ENCODE measurements at regions not wholly inside any gene's neighbourhood (a gene's known extent, or its start where the extent isn't known, plus 50 kb on each side); places are given as distances from the start of the nearest gene placed in this dataset.
A peak's percentile ranks its signal among the peaks of the same experiment; 100 is the strongest.
"Not testable (repeated sequence)": the region's sequence is repeated elsewhere in the genome, so short reads cannot be mapped to it uniquely, and the experiment has no call there.

DNA sequence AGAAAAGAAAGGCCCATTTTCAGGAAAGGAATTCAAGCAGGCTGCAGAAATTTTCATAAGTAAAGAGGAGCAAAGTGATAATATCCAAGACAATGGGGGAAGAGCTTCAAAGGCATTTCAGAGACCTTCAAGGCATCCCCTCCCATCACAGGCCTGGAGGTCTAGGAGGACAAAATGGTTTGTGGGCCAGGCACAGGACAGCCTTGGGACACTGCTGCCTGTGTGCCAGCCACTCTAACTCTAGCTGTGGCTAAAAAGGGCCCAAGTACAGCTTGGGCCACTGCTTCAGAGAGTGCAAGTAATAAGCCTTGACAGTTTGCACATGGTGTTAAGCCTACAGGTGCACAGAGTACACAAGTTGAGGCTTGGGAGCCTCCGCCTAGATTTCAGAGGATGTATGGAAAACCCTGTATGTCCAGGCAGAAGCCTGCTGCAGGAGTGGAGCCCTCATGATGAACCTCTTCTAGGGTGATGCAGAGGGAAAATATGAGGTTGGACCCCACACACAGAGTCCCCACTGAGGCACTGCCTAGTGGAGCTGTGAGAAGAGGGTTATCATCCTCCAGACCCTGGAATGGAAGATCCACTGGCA is 51.8 kb upstream of the ZSWIM5 start:
- no peak for DNase-seq (ENCODE audit: low read depth in 4 of 4, low spot score in 3 of 4)

DNA sequence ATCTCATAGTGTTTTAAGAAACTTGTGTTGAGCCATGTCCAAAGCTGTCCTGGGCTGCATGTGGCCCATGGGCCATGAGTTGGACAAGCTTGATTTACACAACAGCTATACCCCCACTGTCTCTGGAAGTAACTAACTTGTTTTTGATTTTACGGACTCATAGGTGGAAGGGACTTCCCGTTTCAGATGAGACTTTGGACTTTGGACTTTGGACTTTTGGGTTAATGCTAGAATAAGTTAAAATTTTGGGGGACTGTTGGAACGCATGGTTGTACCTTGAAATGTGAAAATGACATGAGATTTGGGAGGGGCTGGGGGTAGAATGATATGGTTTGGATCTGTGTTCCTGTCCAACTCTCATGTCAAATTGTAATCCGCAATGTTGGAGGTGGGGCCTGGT is 52.6 kb upstream of the ZSWIM5 start:
- DNase-seq (ENCODE audit: low read depth in 4 of 4, low spot score in 3 of 4), result no peak

DNA sequence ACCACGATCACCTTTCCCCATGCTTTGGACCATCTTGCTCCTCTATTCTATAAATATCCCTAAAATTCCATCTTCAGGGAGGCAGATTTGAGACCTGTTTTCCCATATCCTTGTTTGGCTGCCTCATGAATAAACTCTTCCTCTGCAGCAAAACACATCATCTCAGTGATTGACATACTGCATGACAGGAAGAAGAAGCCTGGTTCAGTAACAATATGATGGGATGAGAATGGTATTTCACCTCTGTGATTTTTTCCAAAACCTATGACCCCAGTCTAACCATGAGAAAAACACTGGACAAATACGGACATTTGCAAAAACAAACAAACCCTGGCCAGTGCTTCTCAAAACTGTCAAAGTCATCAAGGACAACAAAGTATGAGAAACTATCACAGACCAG is 53.8 kb upstream of the ZSWIM5 start:
- DNase-seq (ENCODE audit: low read depth in 4 of 4, low spot score in 3 of 4), result no peak

DNA sequence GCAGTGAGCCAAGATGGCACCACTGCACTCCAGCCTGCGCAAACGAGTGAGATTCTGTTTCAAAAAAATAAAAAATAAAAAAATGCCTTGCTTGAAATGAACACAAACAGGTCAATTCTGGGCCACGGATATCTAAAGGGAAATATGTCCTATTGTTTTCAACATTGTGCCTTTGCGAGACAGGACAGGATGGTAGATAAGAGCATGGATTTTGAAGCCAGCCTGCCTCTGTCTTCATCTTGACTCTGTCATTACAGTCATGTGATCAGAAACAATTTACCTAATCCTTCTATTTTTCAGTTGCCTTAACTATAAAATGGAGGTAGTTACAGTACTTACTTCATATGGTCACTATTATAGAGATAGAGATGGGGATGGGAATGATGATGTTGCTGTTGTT is 56.7 kb upstream of the ZSWIM5 start:
- DNase-seq (ENCODE audit: low read depth in 4 of 4, low spot score in 3 of 4), result no peak

DNA sequence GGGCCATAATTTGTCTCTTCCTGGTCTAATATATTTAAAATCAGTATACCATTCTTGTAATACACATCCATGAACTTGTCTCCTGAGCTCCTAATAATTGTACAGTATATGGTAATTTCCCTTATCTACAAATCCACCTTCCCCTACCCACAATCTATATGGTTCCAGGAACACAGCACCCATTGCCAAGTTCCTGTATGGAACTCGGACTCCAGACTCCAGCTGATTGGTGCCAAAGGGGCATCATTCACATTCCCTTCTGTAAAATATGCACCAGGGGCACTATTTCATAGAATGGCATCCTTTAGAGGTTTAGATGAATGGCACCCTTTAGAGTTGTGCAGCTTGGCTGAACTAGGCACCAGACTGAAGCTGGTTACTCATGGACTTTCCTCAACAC is 58.8 kb upstream of the ZSWIM5 start:
- DNase-seq (ENCODE audit: low read depth in 4 of 4, low spot score in 3 of 4), result no peak

DNA sequence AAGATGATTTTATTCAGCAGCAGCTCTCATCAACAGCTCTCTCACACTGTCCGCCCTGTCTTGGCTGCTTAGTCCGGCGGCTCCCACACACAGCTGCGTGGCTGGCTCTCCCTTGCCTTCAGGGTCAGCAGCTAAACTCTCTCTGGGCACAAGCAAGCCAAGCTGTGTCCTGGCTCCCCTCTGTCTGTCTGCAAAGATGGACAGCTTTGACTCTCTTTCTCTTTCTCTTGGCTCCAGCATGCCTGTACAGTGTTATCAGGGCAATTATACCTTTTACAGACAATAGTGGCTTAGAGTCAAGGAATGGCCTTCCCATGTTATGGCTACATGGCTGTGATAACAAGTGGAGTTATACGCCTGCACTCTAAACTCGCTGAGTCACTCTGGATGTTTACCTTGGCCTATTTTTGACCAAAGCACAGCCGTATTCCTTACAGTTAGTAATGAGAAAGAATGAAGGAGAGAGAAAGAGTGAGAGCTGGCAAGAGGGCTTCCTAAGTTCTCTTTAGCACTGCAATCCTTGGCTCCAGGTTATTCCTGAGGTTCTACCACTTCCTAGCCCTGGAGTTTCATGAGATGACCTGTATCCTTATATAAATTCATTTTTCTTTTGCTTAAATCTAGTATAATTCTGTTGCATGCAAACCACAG is 59.9 kb upstream of the ZSWIM5 start:
- peak; percentile 20 to 57 (median 26) for DNase-seq (ENCODE audit: low read depth in 4 of 4, low spot score in 3 of 4)

DNA sequence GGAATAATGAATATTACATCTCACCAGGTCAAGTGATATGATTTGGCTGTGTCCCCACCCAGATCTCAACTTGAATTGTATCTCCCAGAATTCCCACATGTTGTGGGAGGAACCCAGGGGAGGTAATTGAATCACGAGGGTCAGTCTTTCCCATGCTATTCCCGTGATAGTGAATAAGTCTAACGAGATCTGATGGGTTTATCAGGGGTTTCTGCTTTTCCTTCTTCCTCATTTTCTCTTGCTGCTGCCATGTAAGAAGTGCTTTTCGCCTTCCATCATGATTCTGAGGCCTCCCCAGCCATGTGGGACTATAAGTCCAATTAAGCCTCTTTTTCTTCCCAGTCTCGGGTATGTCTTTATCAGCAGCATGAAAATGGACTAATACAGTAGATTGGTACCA is 58.4 kb upstream of the HPDL start:
- DNase-seq (ENCODE audit: low read depth in 4 of 4, low spot score in 3 of 4), result not testable (repeated sequence)

DNA sequence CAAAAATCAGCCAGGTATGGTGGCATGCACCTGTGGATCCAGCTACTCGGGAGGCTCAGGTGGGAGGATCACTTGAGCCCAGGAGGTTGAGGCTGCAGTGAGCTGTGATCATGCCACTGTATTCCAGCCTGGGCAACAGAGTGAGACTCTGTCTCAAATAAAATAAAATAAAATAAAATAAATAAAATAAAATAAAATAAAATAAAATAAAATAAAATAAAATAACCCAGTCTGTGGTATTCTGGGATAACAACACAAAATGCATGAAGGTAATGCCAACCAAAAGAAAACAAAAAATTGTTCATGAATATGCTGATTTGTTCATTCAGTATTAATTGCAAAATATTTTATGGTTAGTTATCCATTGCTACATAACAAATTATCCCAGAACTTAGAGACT is 54.4 kb upstream of the HPDL start:
- not testable (repeated sequence) for DNase-seq (ENCODE audit: low read depth in 4 of 4, low spot score in 3 of 4)

DNA sequence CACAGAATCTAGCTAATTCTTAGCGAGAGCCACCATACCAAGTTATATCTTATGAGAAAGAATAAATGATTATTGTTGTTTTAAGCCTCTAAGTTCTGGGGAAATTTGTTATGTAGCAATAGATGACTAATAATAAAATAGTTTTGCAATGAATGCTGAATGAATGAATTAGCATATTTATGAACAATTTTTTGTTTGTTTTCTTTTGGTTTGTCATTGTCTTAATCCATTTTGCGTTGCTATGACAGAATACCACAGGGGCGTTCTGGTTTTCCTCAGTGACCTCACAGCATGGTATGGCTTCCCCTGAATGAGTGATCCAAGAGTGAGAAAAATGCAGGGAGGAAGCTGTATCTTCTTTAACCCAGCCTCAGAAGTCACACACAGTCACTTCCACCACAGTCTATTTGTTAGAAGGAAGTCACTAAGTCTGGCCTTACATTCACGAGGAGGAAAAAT is 53.8 kb upstream of the HPDL start:
- no peak for DNase-seq (ENCODE audit: low read depth in 4 of 4, low spot score in 3 of 4)

DNA sequence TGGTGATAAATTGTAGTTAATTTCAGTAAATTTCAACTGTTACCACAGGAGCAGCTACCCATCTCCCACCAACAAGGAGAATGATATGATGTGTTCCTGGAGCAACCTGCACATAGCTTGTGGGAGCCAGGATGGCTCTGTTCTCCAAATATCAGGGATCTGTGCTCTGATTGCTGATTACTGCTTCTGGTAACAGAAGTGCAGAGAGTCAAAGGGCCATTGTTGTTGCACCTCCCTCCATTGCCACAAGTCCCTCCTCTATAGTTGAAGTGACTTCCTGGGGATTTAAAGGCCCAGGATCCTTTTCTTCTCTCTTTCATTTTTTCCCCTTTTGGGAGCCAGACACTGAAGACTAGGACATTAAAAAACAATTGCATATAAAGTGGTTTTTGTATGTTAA is 51.6 kb upstream of the HPDL start:
- no peak for DNase-seq (ENCODE audit: low read depth in 4 of 4, low spot score in 3 of 4)

Measured in right renal pelvis (tissue), 4 donors.